GM12878 (cell line): ENCODE measurements at regions not wholly inside any gene's neighbourhood (a gene's known extent, or its start where the extent isn't known, plus 50 kb on each side); places are given as distances from the start of the nearest gene placed in this dataset.

Experiments used
- JUND ChIP-seq: IDR thresholded peaks from 2 replicates; pipeline ENCODE4 v1.6.1; 2012; ENCODE audit warnings: low read depth, mild to moderate bottlenecking, low read length, improper control_type of control experiment, moderate library complexity
- POLR2A ChIP-seq: IDR thresholded peaks from 2 replicates; pipeline ENCODE4 v1.6.1; 2011; ENCODE audit warnings: low read depth, mild to moderate bottlenecking, low read length
- TARDBP ChIP-seq: IDR thresholded peaks from 2 replicates; pipeline ENCODE4 v1.6.1; 2016; ENCODE audit warnings: borderline replicate concordance
- TCF12 ChIP-seq: IDR thresholded peaks from 2 replicates; pipeline ENCODE4 v1.6.1; 2011; ENCODE audit warnings: low read depth, mild to moderate bottlenecking, low read length
- TF ChIP-seq, protein P1 (sequence below): fragments of 450-650 bp; IDR thresholded peaks from 2 replicates; pipeline ENCODE4 v1.6.1; 2014; ENCODE audit warnings: mild to moderate bottlenecking
- TF ChIP-seq, protein P2 (sequence below): IDR thresholded peaks from 2 replicates; pipeline ENCODE4 v1.6.1; 2011; ENCODE audit warnings: mild to moderate bottlenecking, low read depth, low read length, moderate library complexity; ENCODE audit not compliant: insufficient replicate concordance

DNA sequence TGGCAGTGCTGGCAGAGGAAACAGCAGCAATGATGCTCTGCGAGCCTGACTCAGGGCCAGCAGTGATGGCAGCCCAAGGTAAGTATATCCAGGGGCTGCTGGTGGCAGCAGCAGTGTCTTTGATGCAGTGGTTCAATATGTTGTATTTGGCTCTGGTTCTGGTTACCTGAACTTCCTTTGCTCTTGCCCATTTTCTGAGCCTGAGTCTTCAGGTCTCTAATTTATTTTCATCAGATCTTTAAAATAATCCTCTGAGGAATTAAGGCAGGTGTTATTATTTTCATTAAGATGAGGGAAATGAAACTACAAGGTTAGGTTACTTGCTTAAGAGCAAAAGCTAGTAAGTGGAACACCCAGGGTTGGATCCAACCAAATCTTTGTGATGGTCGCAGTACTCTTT lies 102.8 kb upstream of the BMP2K start:
- TF ChIP-seq TARDBP (no peak), TCF12 (no peak), POLR2A (no peak), JUND (no peak)
- TF ChIP-seq, protein P1, sequence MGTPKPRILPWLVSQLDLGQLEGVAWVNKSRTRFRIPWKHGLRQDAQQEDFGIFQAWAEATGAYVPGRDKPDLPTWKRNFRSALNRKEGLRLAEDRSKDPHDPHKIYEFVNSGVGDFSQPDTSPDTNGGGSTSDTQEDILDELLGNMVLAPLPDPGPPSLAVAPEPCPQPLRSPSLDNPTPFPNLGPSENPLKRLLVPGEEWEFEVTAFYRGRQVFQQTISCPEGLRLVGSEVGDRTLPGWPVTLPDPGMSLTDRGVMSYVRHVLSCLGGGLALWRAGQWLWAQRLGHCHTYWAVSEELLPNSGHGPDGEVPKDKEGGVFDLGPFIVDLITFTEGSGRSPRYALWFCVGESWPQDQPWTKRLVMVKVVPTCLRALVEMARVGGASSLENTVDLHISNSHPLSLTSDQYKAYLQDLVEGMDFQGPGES = no peak
- TF ChIP-seq, protein P2, sequence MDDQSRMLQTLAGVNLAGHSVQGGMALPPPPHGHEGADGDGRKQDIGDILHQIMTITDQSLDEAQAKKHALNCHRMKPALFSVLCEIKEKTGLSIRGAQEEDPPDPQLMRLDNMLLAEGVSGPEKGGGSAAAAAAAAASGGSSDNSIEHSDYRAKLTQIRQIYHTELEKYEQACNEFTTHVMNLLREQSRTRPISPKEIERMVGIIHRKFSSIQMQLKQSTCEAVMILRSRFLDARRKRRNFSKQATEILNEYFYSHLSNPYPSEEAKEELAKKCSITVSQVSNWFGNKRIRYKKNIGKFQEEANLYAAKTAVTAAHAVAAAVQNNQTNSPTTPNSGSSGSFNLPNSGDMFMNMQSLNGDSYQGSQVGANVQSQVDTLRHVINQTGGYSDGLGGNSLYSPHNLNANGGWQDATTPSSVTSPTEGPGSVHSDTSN = no peak
